ENCODE measurements at regions not wholly inside any gene's neighbourhood (a gene's known extent, or its start where the extent isn't known, plus 50 kb on each side); places are given as distances from the start of the nearest gene placed in this dataset.
A peak's percentile ranks its signal among the peaks of the same experiment; 100 is the strongest.

GRCh38 chr15:70503073-70503745 lies 260.1 kb downstream of the UACA start (continued):
- TF ChIP-seq GABPA (IDR thresholded peaks at IDR 0.05; ENCODE audit: low read depth) (no peak), CBX5 (IDR thresholded peaks at IDR 0.05; ENCODE audit: low read depth) (no peak), NFXL1 (IDR thresholded peaks at IDR 0.05; ENCODE audit: borderline replicate concordance) (no peak), USF2 (IDR thresholded peaks at IDR 0.05; ENCODE audit: borderline replicate concordance, low read depth, low read length) (peak; percentile 4; the same call in 1 of the 2 replicates), NR2F1 (conservative IDR thresholded peaks at IDR 0.05) (no peak), POU2F2 (IDR thresholded peaks at IDR 0.05; ENCODE audit: borderline replicate concordance, low read depth, low read length) (peak; percentile 59; the same call in 1 of the 3 replicates), E2F4 (IDR thresholded peaks at IDR 0.05; ENCODE audit: low read depth, low read length) (no peak), DPF2 (IDR thresholded peaks at IDR 0.05) (no peak; the same call in 1 of the 2 replicates), RAD51 (IDR thresholded peaks at IDR 0.05) (peak; percentile 54), RUNX3 (IDR thresholded peaks at IDR 0.05; ENCODE audit: low read length) (peak; percentile 12; the same call in 1 of the 2 replicates), SPI1 (IDR thresholded peaks at IDR 0.05; ENCODE audit: borderline replicate concordance, insufficient read depth, low read depth, low read length) (no peak), MAX (IDR thresholded peaks at IDR 0.05; ENCODE audit: low read depth, low read length) (peak; percentile 47; the same call in 1 of the 2 replicates), SMAD1 (IDR thresholded peaks at IDR 0.05; ENCODE audit: low read depth, partially characterized antibody) (peak; percentile 29), NRF1 (conservative IDR thresholded peaks at IDR 0.05; ENCODE audit: low read depth, low read length) (no peak), SP1 (IDR thresholded peaks at IDR 0.05; ENCODE audit: low read depth, low read length) (no peak), ZNF592 (IDR thresholded peaks at IDR 0.05) (no peak), IKZF2 (IDR thresholded peaks at IDR 0.05) (no peak), KAT2A (conservative IDR thresholded peaks at IDR 0.05; ENCODE audit: control insufficient read depth, low read depth, low read length) (no peak), MEF2B (IDR thresholded peaks at IDR 0.05; ENCODE audit: partially characterized antibody, poor library complexity, severe bottlenecking) (peak; percentile 72), YY1 (IDR thresholded peaks at IDR 0.05; ENCODE audit: low read depth, low read length) (0 out of 2 replicates have a peak, but pooled peaks have one; percentile 6), CHD4 (IDR thresholded peaks at IDR 0.05) (no peak), PKNOX1 (IDR thresholded peaks at IDR 0.05) (peak; percentile 79), PAX8 (IDR thresholded peaks at IDR 0.05) (no peak), SIN3A (IDR thresholded peaks at IDR 0.05; ENCODE audit: low read depth, low read length) (no peak), FOS (IDR thresholded peaks at IDR 0.05; ENCODE audit: borderline replicate concordance, extremely low read depth, insufficient read length) (no peak)
